Stimulated activated CD4-positive, alpha-beta T cell treated with anti-CD3 and anti-CD28 coated beads, Interleukin-12 subunit alpha, Interleukin-12 subunit beta, amount 100 ng/mL, for 24 hours (primary cell): ENCODE measurements at regions not wholly inside any gene's neighbourhood (a gene's known extent, or its start where the extent isn't known, plus 50 kb on each side); places are given as distances from the start of the nearest gene placed in this dataset.

Source experiments
- DNase-seq, 2 experiments: peaks; one replicate each; pipeline ENCODE4 v3.0.0-alpha.2; 2020; ENCODE audit warnings: low read depth in 2 of 2

DNA sequence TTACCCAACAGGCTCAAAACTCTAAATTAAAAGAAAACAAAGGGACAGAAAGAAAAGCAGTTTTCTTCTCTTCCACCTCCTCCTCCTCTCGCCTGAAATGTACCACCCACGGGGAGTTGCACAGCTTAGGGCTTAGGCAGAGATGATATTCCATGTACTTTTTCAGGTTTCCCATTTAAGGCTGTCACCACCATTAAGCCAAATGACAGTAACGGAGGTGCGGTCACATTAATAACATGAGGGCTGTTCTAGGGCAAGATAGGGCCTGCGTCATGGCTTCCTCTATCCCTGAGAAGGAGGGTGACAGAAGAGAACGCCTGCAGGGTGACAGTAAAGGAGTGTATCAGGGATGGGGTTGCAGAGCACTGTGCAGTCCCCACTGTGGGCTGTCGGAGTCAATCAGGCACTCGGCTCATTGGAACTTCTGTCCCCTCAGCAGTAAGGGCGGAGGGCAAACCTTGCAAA lies 51.7 kb upstream of the TJP1 start:
- no peak for DNase-seq

DNA sequence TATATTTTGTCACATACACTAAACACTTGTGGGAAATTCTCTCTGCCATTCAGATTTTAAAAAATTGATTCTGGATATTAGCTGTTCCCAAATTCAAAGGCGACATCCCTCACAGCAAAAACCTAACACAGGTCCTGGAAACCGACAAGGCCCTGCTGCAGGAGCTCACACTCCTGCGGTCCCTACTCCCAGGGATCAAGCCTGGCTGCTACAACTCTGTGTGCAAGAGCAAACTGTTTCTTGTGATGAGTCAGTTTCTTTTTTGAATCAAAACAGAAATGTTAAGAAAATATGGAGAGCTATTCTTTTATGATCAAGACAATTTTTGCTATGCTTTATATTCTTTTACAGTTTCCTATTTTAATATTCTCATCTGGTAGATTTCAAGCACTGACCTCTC lies 51.0 kb upstream of the TJP1 start:
- no peak for DNase-seq

DNA sequence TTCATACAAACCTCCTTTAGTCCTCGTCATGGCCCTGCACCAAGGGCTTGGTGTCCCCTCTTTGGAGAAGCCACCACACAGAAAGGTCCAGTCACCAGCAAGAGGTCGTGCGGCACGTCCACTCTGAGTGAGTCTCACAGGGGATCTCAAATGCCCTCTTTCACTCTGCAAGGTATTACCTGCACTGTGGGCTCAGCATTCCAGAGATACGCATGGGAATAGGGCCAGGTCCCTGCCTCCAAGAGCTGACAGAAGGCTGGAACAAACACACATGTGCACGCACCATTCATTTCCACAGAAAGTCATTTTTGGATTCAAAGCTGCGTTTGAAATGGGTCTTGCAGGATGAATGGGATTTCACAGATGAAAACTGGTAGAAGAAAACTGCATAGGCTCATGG lies 50.4 kb upstream of the TJP1 start:
- DNase-seq: no peak
